Trophoblast cell (in vitro differentiated cells and primary cell): ENCODE measurements at regions not wholly inside any gene's neighbourhood (a gene's known extent, or its start where the extent isn't known, plus 50 kb on each side); places are given as distances from the start of the nearest gene placed in this dataset.
A peak's percentile ranks its signal among the peaks of the same experiment; 100 is the strongest.
"Not testable (repeated sequence)": the region's sequence is repeated elsewhere in the genome, so short reads cannot be mapped to it uniquely, and the experiment has no call there.

Experiments used
- DNase-seq, 2 donors: peaks; one replicate each; pipeline ENCODE4 v3.0.0-alpha.2; 2016
- H2AFZ ChIP-seq: 2 replicates; pipeline ENCODE4 v1.6.1; 2013; ENCODE audit warnings: low read length, moderate library complexity, mild to moderate bottlenecking; ENCODE audit not compliant: insufficient read depth, poor library complexity
- H2AK5ac ChIP-seq: 2 replicates; pipeline ENCODE4 v1.6.1; 2013; ENCODE audit warnings: mild to moderate bottlenecking, low read length
- H2BK120ac ChIP-seq: 2 replicates; pipeline ENCODE4 v1.6.1; 2013; ENCODE audit warnings: low read length, mild to moderate bottlenecking, moderate library complexity; ENCODE audit not compliant: insufficient read depth, poor library complexity
- H2BK12ac ChIP-seq: 2 replicates; pipeline ENCODE4 v1.6.1; 2013; ENCODE audit warnings: mild to moderate bottlenecking, low read length, moderate library complexity
- H2BK5ac ChIP-seq: 2 replicates; pipeline ENCODE4 v1.6.1; 2013; ENCODE audit warnings: low read length, low read depth, moderate library complexity, mild to moderate bottlenecking; ENCODE audit not compliant: poor library complexity
- H3K14ac ChIP-seq: 2 replicates; pipeline ENCODE4 v1.6.1; 2013; ENCODE audit warnings: mild to moderate bottlenecking, low read length
- H3K18ac ChIP-seq: 2 replicates; pipeline ENCODE4 v1.6.1; 2013; ENCODE audit warnings: mild to moderate bottlenecking, low read length
- H3K23ac ChIP-seq: 2 replicates; pipeline ENCODE4 v1.6.1; 2013; ENCODE audit warnings: low read length
- H3K27ac ChIP-seq: 2 replicates; pipeline ENCODE4 v1.5.1; 2013; ENCODE audit warnings: low read depth, mild to moderate bottlenecking, inconsistent platforms, low read length, moderate library complexity
- H3K27me3 ChIP-seq: 2 replicates; pipeline ENCODE4 v1.6.1; 2013; ENCODE audit warnings: inconsistent platforms, mild to moderate bottlenecking, low read length, moderate library complexity; ENCODE audit not compliant: insufficient read depth
- H3K36me3 ChIP-seq, 2 experiments: 1 replicate in 1 of 2; 2 replicates in 1 of 2; pipeline ENCODE4 v1.6.1; 2013; ENCODE audit warnings: low read length in 2 of 2, mild to moderate bottlenecking in 2 of 2, moderate library complexity in 1 of 2; ENCODE audit not compliant: insufficient read depth in 2 of 2, control insufficient read depth in 1 of 2
- H3K4ac ChIP-seq: 2 replicates; pipeline ENCODE4 v1.6.1; 2013; ENCODE audit warnings: low read depth, mild to moderate bottlenecking, low read length, moderate library complexity
- H3K4me1 ChIP-seq, 2 experiments: 1 replicate in 1 of 2; 2 replicates in 1 of 2; pipeline ENCODE4 v1.6.1; 2013; ENCODE audit warnings: low read length in 2 of 2, mild to moderate bottlenecking in 2 of 2, moderate library complexity in 1 of 2; ENCODE audit not compliant: insufficient read depth in 2 of 2, control insufficient read depth in 1 of 2
- H3K4me2 ChIP-seq: 2 replicates; pipeline ENCODE4 v1.6.1; 2013; ENCODE audit warnings: inconsistent platforms, mild to moderate bottlenecking, low read length, moderate library complexity
- H3K4me3 ChIP-seq: 2 replicates; pipeline ENCODE4 v1.5.1; 2013; ENCODE audit warnings: mild to moderate bottlenecking, low read depth, low read length, inconsistent platforms
- H3K79me1 ChIP-seq: one replicate; pipeline ENCODE4 v1.6.1; 2013; ENCODE audit warnings: low read length
- H3K79me2 ChIP-seq: 2 replicates; pipeline ENCODE4 v1.6.1; 2013; ENCODE audit warnings: low read length, mild to moderate bottlenecking; ENCODE audit not compliant: control insufficient read depth, insufficient read depth, poor library complexity
- H3K9ac ChIP-seq: 2 replicates; pipeline ENCODE4 v1.6.1; 2013; ENCODE audit warnings: mild to moderate bottlenecking, low read length
- H3K9me3 ChIP-seq: 2 replicates; pipeline ENCODE4 v1.6.1; 2013; ENCODE audit warnings: low read depth, mild to moderate bottlenecking, control low read depth, inconsistent platforms, low read length; ENCODE audit not compliant: insufficient read depth
- H4K12ac ChIP-seq: 2 replicates; pipeline ENCODE4 v1.6.1; 2013; ENCODE audit warnings: low read depth, mild to moderate bottlenecking, low read length, moderate library complexity
- H4K8ac ChIP-seq: 2 replicates; pipeline ENCODE4 v1.6.1; 2013; ENCODE audit warnings: low read depth, mild to moderate bottlenecking, low read length, moderate library complexity
- H4K91ac ChIP-seq: one replicate; pipeline ENCODE4 v1.6.1; 2013; ENCODE audit warnings: low read depth, mild to moderate bottlenecking, low read length, moderate library complexity
- WGBS: extraction: QIAGEN DNeasy Blood & Tissue Kit; methylation state at CpG from one replicate; pipeline ENCODE4 v1.1.7; 2013; ENCODE audit warnings: missing lambda C conversion rate; ENCODE audit not compliant: insufficient read length, insufficient coverage; ENCODE audit errors: extremely low coverage; 5-methylcytosine and 5-hydroxymethylcytosine counted together

- not testable (repeated sequence) for H4K91ac ChIP-seq, H3K79me1 ChIP-seq, H3K27ac ChIP-seq, H3K4me1 ChIP-seq, DNase-seq, H4K8ac ChIP-seq, H2AFZ ChIP-seq, H2BK12ac ChIP-seq, H3K4me3 ChIP-seq, H2BK5ac ChIP-seq, H3K14ac ChIP-seq, H2BK120ac ChIP-seq, H3K23ac ChIP-seq, H3K27me3 ChIP-seq, H3K36me3 ChIP-seq, H3K18ac ChIP-seq, H2AK5ac ChIP-seq, H4K12ac ChIP-seq, H3K4me2 ChIP-seq, H3K9ac ChIP-seq, H3K9me3 ChIP-seq, H3K4ac ChIP-seq, H3K79me2 ChIP-seq
- no CpG with 5 or more reads among the region's 4 CpGs for WGBS
These were observed 156.0 kb downstream of the SPATA18 start for GRCh38 chr4:52207146-52207545.

DNA sequence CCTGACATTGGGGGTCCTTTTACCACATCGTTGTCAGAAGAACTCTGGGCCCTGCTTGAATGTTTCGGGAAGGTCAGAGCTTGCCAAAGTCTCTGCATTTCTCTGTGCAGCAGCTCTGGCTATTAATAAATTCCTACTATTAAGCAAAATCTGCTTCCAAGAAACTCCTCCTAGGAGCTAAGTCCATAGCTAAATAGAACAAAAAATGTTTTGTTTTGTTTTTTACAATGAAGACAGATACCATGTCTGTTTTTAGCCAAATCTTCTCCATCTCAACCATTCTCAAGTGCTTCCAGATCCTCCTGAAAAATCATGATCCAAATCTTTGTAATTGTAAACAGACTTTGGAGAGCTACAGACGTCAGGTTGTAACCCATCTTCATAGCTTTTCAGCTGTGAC, 161.6 kb downstream of the SPATA18 start:
- Histone ChIP-seq H3K4ac (no peak overlapping the region), H3K23ac (no peak overlapping the region), H4K12ac (no peak overlapping the region), H3K27ac (no peak overlapping the region), H2BK120ac (no peak overlapping the region), H2AK5ac (no peak overlapping the region), H4K91ac (no peak overlapping the region), H3K4me3 (no peak overlapping the region), H3K9me3 (no peaks in the 10 kb centered on the region), H3K79me2 (no peaks in the 10 kb centered on the region), H3K79me1 (no peaks in the 10 kb centered on the region), H2BK5ac (no peak overlapping the region), H3K27me3 (no peaks in the 10 kb centered on the region), H3K4me2 (no peak overlapping the region), H2BK12ac (no peak overlapping the region), H3K14ac (no peak overlapping the region), H3K18ac (no peak overlapping the region), H3K9ac (no peak overlapping the region), H4K8ac (no peak overlapping the region), H3K4me1 (no peaks in the 10 kb centered on the region), H3K36me3 (no peaks in the 10 kb centered on the region), H2AFZ (no peak overlapping the region)
- no peak for DNase-seq
- no CpG with 5 or more reads among the region's 3 CpGs for WGBS

GRCh38 chr4:52231526-52231925, 180.4 kb downstream of the SPATA18 start:
- Histone ChIP-seq H2BK12ac (no peak overlapping the region), H3K23ac (no peak overlapping the region), H2BK120ac (no peak overlapping the region), H3K4me2 (no peak overlapping the region), H2AK5ac (no peak overlapping the region), H3K18ac (no peak overlapping the region), H3K4me1 (no peaks in the 10 kb centered on the region), H2AFZ (no peak overlapping the region), H4K12ac (no peak overlapping the region), H3K4ac (no peak overlapping the region), H3K27me3 (no peaks in the 10 kb centered on the region), H3K4me3 (no peak overlapping the region), H3K79me2 (no peaks in the 10 kb centered on the region), H3K9ac (no peak overlapping the region), H3K9me3 (no peaks in the 10 kb centered on the region), H4K91ac (no peak overlapping the region), H3K79me1 (no peaks in the 10 kb centered on the region), H3K36me3 (no peaks in the 10 kb centered on the region), H2BK5ac (no peak overlapping the region), H3K14ac (no peak overlapping the region), H3K27ac (no peak overlapping the region), H4K8ac (no peak overlapping the region)
- no peak for DNase-seq
- no CpG with 5 or more reads among the region's 3 CpGs for WGBS

- H4K8ac ChIP-seq = no peak overlapping the region
- no peak overlapping the region for H3K4me3 ChIP-seq
- H2AK5ac ChIP-seq = no peak overlapping the region
- no peak overlapping the region for H3K4ac ChIP-seq
- no peaks in the 10 kb centered on the region for H3K36me3 ChIP-seq
- H2BK5ac ChIP-seq = no peak overlapping the region
- no peak overlapping the region for H4K91ac ChIP-seq
- no peak overlapping the region for H2BK12ac ChIP-seq
- WGBS = no CpG with 5 or more reads among the region's 6 CpGs
- H3K4me1 ChIP-seq = no peaks in the 10 kb centered on the region
- H3K27me3 ChIP-seq = no peaks in the 10 kb centered on the region
- DNase-seq = peak in 1 of 2 donors; percentile 77
- H4K12ac ChIP-seq = no peak overlapping the region
- no peak overlapping the region for H3K9ac ChIP-seq
- H2BK120ac ChIP-seq = no peak overlapping the region
- H3K4me2 ChIP-seq = no peak overlapping the region
- no peak overlapping the region for H3K14ac ChIP-seq
- H3K79me1 ChIP-seq = no peaks in the 10 kb centered on the region
- H2AFZ ChIP-seq = no peak overlapping the region
- no peak overlapping the region for H3K27ac ChIP-seq
- no peaks in the 10 kb centered on the region for H3K79me2 ChIP-seq
- H3K18ac ChIP-seq = no peak overlapping the region
- H3K23ac ChIP-seq = no peak overlapping the region
- H3K9me3 ChIP-seq = no peaks in the 10 kb centered on the region
These were observed 183.7 kb downstream of the SPATA18 start for GRCh38 chr4:52234561-52235440.
